Immature natural killer cell (primary cell): ENCODE measurements at regions not wholly inside any gene's neighbourhood (a gene's known extent, or its start where the extent isn't known, plus 50 kb on each side); places are given as distances from the start of the nearest gene placed in this dataset.
"Not testable (repeated sequence)": the region's sequence is repeated elsewhere in the genome, so short reads cannot be mapped to it uniquely, and the experiment has no call there.

Source experiments
- DNase-seq, 3 donors: peaks; one replicate each; pipeline ENCODE4 v3.0.0; 2022; ENCODE audit warnings: mixed read lengths in 1 of 3
- H3K27ac Mint-ChIP-seq, 6 donors: one replicate each; pipeline ENCODE4 v1.8.0; 2020; ENCODE audit warnings: mixed read lengths in 6 of 6, mild to moderate bottlenecking in 5 of 6, inconsistent platforms in 4 of 6, moderate library complexity in 3 of 6
- H3K27me3 Mint-ChIP-seq, 3 donors: one replicate each; pipeline ENCODE4 v1.8.0; 2020 to 2021; ENCODE audit warnings: low read depth in 3 of 3, mild to moderate bottlenecking in 3 of 3, mixed read lengths in 3 of 3, moderate library complexity in 3 of 3, inconsistent platforms in 1 of 3
- H3K36me3 Mint-ChIP-seq, 3 donors: one replicate each; pipeline ENCODE4 v1.8.0; 2020; ENCODE audit warnings: mixed read lengths in 3 of 3, inconsistent platforms in 2 of 3, mild to moderate bottlenecking in 2 of 3
- H3K4me1 Mint-ChIP-seq, 2 donors: one replicate each; pipeline ENCODE4 v1.8.0; 2020; ENCODE audit warnings: inconsistent platforms in 2 of 2, mild to moderate bottlenecking in 2 of 2, mixed read lengths in 2 of 2, moderate library complexity in 1 of 2
- H3K4me3 Mint-ChIP-seq, 5 donors: one replicate each; pipeline ENCODE4 v1.8.0; 2020; ENCODE audit warnings: mild to moderate bottlenecking in 5 of 5, mixed read lengths in 5 of 5, inconsistent platforms in 3 of 5, moderate library complexity in 3 of 5
- H3K9me3 Mint-ChIP-seq, 6 donors: one replicate each; pipeline ENCODE4 v1.8.0; 2020; ENCODE audit warnings: mild to moderate bottlenecking in 6 of 6, mixed read lengths in 6 of 6, inconsistent platforms in 4 of 6, moderate library complexity in 3 of 6

DNA sequence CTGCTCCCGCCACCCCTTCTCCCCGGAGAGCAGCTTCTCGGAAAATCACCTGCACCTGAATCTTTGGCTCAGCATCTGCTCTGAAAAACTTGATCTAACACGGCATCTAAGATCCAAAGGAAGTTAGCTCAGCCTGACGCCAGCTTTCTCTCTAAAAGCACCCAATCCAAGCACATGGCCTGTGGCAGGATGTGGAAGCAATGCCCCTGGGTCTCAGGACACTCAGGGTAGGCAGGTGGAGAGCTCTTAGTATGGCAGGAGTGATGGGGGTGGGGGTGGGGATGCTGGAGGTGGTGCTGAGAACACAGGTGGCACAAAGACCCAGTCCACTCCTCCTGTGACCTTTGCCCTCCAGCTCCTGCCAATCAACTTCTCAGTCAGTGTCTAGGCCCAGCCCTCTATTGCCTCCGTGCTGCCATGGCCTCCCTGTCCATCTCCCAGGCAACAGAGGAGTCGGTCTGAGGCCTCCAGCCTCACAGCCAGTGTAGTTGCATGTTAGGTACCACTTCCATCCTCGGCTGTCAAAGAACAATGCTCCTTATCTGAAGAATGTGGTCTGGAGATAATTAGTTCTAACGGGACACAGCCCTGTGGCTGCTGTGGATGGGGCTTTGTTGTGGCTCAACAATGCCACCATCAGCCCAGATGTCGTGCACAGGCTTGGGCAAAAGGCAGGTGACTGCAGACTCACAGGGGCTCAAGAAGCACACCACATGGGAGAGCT, 180.0 kb upstream of the C14orf180 start:
- peaks cover 2 to 11% (median 6%) of the 10 kb centered on the region in 6 donors for H3K9me3 Mint-ChIP-seq
- peak overlapping the region in 3 of 5 donors; percentile 2 to 41 (median 29) for H3K4me3 Mint-ChIP-seq
- H3K36me3 Mint-ChIP-seq: peaks cover 3 to 12% (median 7%) of the 10 kb centered on the region in 3 donors
- peak overlapping the region; percentile 33 to 68 (median 54) for H3K27ac Mint-ChIP-seq
- H3K27me3 Mint-ChIP-seq: peaks cover 2 to 5% (median 3%) of the 10 kb centered on the region in 3 donors
- peaks cover 43 to 45% of the 10 kb centered on the region in 2 donors for H3K4me1 Mint-ChIP-seq
- DNase-seq: peak in 1 of 3 donors; percentile 25

- H3K9me3 Mint-ChIP-seq: peaks cover 2 to 11% (median 6%) of the 10 kb centered on the region in 6 donors
- H3K27ac Mint-ChIP-seq: peak overlapping the region in 2 of 6 donors; percentile 46 to 68
- peaks cover 36 to 37% of the 10 kb centered on the region in 2 donors for H3K4me1 Mint-ChIP-seq
- H3K4me3 Mint-ChIP-seq: no peak overlapping the region
- no peak for DNase-seq
- H3K36me3 Mint-ChIP-seq: peaks cover 3 to 12% (median 7%) of the 10 kb centered on the region in 3 donors
- H3K27me3 Mint-ChIP-seq: peaks cover 2 to 5% (median 3%) of the 10 kb centered on the region in 3 donors
Measured at GRCh38 chr14:104400355-104400754, 179.2 kb upstream of the C14orf180 start.

DNA sequence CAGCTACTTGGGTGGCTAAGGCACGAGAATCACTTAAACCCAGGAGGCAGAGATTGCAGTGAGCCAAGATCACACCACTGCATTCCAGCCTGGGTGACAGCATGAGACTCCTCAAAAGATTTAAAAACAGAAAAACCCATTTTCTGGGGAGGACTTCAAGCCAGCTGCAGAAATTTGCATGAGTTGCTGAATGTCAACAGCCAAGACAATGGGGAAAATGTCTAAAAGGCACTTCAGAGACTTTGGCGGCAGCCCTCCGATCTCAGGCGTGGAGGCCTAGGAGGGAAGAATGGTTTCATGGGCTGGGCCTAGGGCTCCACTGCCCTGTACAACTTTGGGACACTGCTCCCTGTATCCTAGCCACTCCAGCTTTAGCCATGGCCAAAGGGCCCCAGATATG, 177.8 kb upstream of the C14orf180 start:
- H3K4me1 Mint-ChIP-seq: peaks cover 23 to 25% of the 10 kb centered on the region in 2 donors
- DNase-seq: no peak
- H3K9me3 Mint-ChIP-seq: peaks cover 2 to 11% (median 6%) of the 10 kb centered on the region in 6 donors
- H3K36me3 Mint-ChIP-seq: peaks cover 3 to 12% (median 7%) of the 10 kb centered on the region in 3 donors
- H3K27me3 Mint-ChIP-seq: peaks cover 0 to 5% (median 3%) of the 10 kb centered on the region in 3 donors
- no peak overlapping the region for H3K27ac Mint-ChIP-seq
- H3K4me3 Mint-ChIP-seq: no peak overlapping the region

- not testable (repeated sequence) for H3K9me3 Mint-ChIP-seq, H3K27me3 Mint-ChIP-seq, H3K36me3 Mint-ChIP-seq, H3K27ac Mint-ChIP-seq, H3K4me3 Mint-ChIP-seq, DNase-seq
- H3K4me1 Mint-ChIP-seq: peaks cover 20 to 22% of the 10 kb centered on the region in 2 donors
Measured at GRCh38 chr14:104402303-104402702, 177.3 kb upstream of the C14orf180 start.

DNA sequence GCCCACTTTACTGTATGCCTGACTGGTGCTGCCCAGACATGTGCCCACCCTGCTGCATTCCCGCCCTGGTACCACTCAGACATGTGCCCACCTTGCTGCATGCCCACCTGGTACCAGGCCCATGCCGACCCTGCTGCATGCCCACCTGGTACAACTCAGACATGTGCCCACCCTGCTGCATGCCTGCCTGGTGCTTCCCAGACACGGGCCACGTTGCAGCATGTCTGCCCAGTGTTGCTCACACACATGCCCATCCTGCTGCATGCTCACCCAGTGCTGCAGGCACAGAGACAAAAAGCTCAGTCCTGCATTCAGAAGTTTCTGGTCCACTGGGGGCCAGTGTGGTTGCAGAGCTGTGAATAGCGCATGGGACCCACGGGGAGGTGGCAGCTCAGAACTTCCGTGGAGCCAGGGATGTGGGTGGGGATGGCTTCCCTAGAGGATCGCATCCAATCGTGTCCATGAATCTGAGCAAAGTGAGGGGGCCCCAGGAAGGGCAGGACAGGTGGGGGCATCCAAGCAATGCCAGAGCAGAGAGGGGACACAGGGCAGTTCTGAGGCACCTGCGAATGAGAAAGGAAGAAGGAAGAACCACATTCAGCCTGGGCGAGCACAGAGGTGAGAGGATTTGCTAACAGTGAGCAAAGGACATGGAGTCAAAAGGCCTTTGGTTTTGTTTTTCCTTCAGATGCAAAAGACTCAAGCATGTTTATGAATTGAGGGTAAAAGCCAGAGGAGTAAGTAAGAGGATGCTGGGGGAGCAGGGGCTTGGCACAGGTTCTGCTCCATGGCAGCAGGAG, 175.9 kb upstream of the C14orf180 start:
- no peak overlapping the region for H3K27ac Mint-ChIP-seq
- H3K36me3 Mint-ChIP-seq: peaks cover 0 to 3% (median 0%) of the 10 kb centered on the region in 3 donors
- H3K9me3 Mint-ChIP-seq: peaks cover 0 to 5% (median 3%) of the 10 kb centered on the region in 6 donors
- H3K27me3 Mint-ChIP-seq: peaks cover 0 to 5% (median 5%) of the 10 kb centered on the region in 3 donors
- H3K4me3 Mint-ChIP-seq: no peak overlapping the region
- H3K4me1 Mint-ChIP-seq: peaks cover 14 to 15% of the 10 kb centered on the region in 2 donors
- no peak for DNase-seq

DNA sequence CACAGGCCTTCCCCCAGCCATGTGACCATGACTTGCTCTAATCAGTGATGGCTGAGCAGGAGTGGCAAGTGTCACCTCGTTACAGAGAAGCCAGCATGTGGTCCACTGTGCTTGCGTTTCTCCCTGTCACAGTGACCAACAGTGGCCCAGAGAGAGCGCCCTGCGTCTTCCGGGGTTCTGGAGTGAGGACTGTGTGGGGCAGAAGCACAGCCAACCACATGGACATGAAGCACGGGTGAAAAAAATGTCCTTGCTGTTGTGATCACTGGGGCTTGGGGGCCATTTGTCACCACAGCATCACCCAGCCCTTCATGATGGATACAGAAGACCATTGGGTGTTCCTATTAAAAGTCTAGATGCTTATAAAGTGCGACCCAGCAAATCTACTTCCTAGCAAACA, 174.6 kb upstream of the C14orf180 start:
- Mint-ChIP-seq H3K4me3 (no peak overlapping the region), H3K4me1 (peaks cover 1 to 2% of the 10 kb centered on the region in 2 donors), H3K36me3 (peaks cover 0 to 3% (median 0%) of the 10 kb centered on the region in 3 donors), H3K9me3 (peaks cover 5 to 10% (median 8%) of the 10 kb centered on the region in 6 donors), H3K27ac (no peak overlapping the region), H3K27me3 (peaks cover 0 to 8% (median 3%) of the 10 kb centered on the region in 3 donors)
- no peak for DNase-seq

GRCh38 chr14:104405360-104406226, 174.0 kb upstream of the C14orf180 start:
- H3K27ac Mint-ChIP-seq: no peak overlapping the region
- H3K9me3 Mint-ChIP-seq: peaks cover 5 to 10% (median 8%) of the 10 kb centered on the region in 6 donors
- no peak for DNase-seq
- no peak overlapping the region for H3K4me3 Mint-ChIP-seq
- peaks cover 0 to 3% (median 0%) of the 10 kb centered on the region in 3 donors for H3K36me3 Mint-ChIP-seq
- peaks cover 0 to 5% (median 3%) of the 10 kb centered on the region in 3 donors for H3K27me3 Mint-ChIP-seq
- H3K4me1 Mint-ChIP-seq: no peaks in the 10 kb centered on the region

- Mint-ChIP-seq H3K4me3 (no peak overlapping the region), H3K9me3 (peaks cover 5 to 10% (median 8%) of the 10 kb centered on the region in 6 donors), H3K27ac (peak overlapping the region in 1 of 6 donors; percentile 0), H3K4me1 (no peaks in the 10 kb centered on the region), H3K36me3 (peaks cover 0 to 3% (median 0%) of the 10 kb centered on the region in 3 donors), H3K27me3 (peaks cover 0 to 5% (median 3%) of the 10 kb centered on the region in 3 donors)
- DNase-seq: no peak
Measured at GRCh38 chr14:104406831-104407230, 172.7 kb upstream of the C14orf180 start.

DNA sequence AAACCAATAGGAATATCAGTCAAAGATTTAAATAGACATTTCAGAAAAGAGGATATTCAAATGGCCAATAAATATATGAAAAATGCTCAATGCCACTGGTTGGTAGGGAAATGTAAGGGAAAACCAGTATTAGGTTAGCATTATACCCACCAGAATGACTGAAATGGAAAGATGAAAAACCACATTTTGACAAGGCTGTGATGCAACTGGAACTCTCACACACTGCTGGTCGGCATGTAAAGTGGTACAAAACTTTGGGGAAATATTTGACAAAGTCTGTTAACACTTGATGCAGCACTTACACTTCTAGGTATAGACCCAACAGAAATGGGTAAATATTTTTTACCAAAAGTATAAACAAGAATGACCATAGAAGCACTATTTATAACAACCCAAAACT, 163.2 kb upstream of the C14orf180 start:
- Mint-ChIP-seq H3K9me3 (no peaks in the 10 kb centered on the region), H3K27ac (no peak overlapping the region), H3K4me1 (no peaks in the 10 kb centered on the region), H3K36me3 (no peaks in the 10 kb centered on the region), H3K4me3 (no peak overlapping the region), H3K27me3 (peaks cover 0 to 8% (median 5%) of the 10 kb centered on the region in 3 donors)
- DNase-seq: no peak

DNA sequence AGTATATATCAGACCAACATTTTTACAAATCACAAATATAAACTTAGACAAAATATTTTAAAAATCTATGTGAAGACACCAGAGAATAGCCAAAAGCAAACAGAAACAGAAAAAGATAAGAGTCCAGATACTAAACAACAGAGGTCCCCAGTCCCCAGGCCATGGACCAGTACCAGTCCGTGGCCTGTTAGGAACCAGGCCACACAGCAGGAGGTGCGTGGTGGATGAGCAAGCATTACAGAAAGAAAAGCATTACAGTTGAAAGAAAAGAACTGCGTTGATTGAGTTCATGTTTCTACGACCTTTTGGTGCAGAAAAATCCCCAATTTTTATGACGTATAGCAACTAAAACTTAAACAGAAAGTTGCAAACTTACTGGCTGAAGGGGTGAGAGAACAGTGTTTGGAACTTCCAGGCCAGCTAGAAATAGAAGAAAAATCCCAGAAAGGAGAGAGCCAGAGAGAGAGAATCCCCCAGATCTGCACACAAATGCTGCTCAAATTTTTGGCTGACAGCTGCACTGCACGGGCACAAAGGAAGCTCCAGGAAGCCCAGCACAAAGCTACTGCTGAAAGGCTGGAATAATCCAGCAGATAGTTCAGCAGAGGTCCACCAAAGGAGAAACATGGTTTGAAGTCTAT, 159.6 kb upstream of the C14orf180 start:
- H3K27ac Mint-ChIP-seq: peak overlapping the region in 2 of 6 donors; percentile 13 to 48
- H3K4me1 Mint-ChIP-seq: no peaks in the 10 kb centered on the region
- no peaks in the 10 kb centered on the region for H3K9me3 Mint-ChIP-seq
- no peak for DNase-seq
- no peaks in the 10 kb centered on the region for H3K36me3 Mint-ChIP-seq
- peaks cover 0 to 5% (median 3%) of the 10 kb centered on the region in 3 donors for H3K27me3 Mint-ChIP-seq
- no peak overlapping the region for H3K4me3 Mint-ChIP-seq

- H3K4me3 Mint-ChIP-seq, H3K36me3 Mint-ChIP-seq, H3K4me1 Mint-ChIP-seq, H3K27ac Mint-ChIP-seq, H3K27me3 Mint-ChIP-seq, H3K9me3 Mint-ChIP-seq, DNase-seq: not testable (repeated sequence)
Measured at GRCh38 chr14:104420523-104420922, 159.0 kb upstream of the C14orf180 start.

DNA sequence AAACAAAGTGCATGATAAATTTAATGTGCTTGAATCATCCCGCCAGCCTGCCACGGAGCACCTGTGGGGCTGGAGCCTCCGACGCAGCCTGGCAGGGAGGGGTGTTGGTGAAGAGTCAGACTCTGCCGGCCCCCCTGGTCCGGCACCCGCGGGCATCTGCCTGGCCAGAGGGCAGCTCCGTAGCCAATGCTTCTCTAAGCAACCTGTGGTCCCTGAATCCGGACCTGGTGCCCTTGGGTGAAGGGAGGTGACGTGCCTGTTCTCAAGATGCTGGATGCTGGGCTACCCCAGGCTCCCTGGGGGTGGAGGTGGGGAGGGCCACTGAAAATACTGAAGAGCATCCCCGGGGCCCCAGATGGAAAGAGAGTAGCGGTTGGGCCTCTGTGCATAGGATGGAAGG, 158.6 kb upstream of the C14orf180 start:
- DNase-seq: no peak
- H3K27ac Mint-ChIP-seq: no peak overlapping the region
- H3K4me1 Mint-ChIP-seq: no peaks in the 10 kb centered on the region
- no peak overlapping the region for H3K4me3 Mint-ChIP-seq
- peaks cover 0 to 4% (median 3%) of the 10 kb centered on the region in 3 donors for H3K27me3 Mint-ChIP-seq
- H3K9me3 Mint-ChIP-seq: no peaks in the 10 kb centered on the region
- H3K36me3 Mint-ChIP-seq: no peaks in the 10 kb centered on the region

- Mint-ChIP-seq H3K4me1 (no peaks in the 10 kb centered on the region), H3K9me3 (no peaks in the 10 kb centered on the region), H3K27me3 (peaks cover 0 to 2% (median 0%) of the 10 kb centered on the region in 3 donors), H3K36me3 (no peaks in the 10 kb centered on the region), H3K4me3 (no peak overlapping the region), H3K27ac (no peak overlapping the region)
- DNase-seq: no peak
Measured at GRCh38 chr14:104421401-104421821, 158.2 kb upstream of the C14orf180 start.
